GM18511 (cell line): ENCODE measurements at regions not wholly inside any gene's neighbourhood (a gene's known extent, or its start where the extent isn't known, plus 50 kb on each side); places are given as distances from the start of the nearest gene placed in this dataset.

Source experiments
- ATAC-seq: cut with Tn5 transposase; IDR thresholded peaks from one replicate; pipeline ENCODE4 v1.9.1; 2021; ENCODE audit warnings: mild to moderate bottlenecking, moderate library complexity; ENCODE audit not compliant: unreplicated experiment

DNA sequence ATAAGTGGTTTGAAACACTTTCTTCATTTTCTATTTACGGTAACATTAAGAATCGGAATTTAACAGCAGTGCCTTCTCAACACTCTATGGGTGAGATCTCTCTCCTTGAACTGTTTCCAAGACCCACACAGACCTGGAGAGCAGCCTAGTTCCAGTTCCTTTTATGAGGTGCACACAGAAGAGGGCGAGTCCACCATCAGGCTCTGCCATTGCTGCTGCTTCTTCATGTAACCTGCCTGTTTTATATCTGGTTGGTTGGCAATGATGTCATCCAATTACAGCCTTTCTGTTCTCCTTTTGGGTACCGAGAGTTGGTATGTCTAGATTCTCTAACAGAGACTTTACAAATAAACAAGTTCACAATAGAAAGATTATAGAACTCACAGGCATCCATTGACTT lies 225.7 kb downstream of the UTP18 start:
- ATAC-seq, result no peak

DNA sequence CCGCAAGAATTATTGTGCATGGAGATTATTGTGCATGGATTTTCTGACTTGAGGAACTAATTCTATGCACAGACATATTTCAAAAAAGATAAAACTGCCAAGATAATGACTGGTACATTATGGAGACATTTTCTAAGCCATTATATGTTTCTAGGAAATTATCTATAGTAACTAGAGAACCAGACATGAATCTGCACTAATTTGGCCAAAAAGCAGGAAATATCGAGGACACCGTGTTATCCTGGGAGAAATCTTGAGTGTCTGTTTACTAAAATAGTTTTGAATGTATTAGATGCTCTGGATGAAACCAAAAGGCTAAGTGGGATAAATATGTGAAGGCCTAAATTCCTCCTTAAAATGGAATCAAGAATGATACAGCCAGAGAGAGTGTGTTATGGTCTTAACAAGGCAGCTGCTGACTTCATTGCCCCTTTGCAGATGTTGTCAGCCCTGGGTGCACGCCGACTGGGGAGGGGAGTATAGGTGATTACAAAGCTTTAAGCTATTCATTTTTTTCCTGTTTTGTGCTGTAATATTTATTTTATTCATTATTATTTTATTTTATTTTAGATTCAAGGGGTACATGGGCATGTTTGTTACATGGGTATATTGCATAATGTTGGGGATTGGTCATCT lies 226.7 kb downstream of the UTP18 start:
- ATAC-seq, result no peak

DNA sequence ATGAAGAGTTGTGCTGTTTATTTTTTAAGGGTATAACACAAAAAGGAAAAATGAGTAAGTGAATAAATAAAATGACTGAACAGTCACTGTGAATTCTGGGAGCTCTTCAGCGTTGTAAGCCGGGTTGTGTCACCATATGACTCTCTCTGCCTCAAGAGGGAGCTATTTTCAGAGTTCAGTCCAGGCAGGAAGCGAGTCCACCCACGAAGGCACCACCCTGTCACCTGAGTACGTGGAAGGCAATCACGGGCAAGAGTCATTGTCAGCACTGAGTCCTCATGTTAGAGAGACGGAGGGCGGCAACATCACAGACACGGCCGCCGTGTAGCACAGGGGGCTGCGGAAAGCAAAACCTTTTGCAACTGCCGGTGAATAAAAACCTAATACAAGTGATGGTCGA lies 227.6 kb downstream of the UTP18 start:
- ATAC-seq, result no peak

DNA sequence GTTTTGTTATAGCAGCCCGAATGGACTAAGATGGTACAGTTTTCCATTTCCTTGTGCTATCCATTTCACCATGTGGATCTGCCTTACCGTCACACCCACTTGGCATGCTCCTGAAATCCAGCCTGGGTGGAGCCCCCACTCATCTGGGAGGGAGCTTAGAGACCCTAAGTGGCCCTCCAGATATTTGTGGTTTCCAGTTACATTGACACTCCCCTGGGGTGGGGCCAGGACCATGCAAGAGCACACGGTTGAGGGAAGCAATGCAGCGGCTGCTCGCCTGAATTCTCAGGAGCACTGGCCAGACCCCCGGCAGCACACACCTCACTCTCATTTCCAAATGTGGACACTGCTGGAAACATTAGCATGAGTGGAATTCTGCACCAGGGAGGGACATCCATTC lies 231.1 kb downstream of the UTP18 start:
- no peak for ATAC-seq

DNA sequence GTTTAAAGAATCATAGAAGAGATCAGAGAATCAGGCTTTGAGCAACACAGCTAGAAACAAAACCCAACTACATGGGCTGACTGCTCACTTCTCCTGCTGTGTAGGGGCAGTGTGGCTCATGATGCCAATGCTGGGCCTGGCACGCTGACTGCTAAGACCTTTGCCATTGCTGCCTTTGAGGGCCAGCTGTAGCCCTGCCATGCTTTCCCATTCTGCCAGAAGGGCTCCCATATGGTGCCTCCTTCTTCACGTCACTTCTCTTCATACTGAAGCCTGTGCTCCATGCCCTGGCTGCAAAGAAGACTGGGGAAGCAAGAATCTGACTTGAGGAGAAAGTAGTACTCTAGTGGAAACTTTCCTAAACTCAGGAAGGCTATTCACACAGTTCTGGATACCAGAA lies 232.9 kb downstream of the UTP18 start:
- no peak for ATAC-seq

DNA sequence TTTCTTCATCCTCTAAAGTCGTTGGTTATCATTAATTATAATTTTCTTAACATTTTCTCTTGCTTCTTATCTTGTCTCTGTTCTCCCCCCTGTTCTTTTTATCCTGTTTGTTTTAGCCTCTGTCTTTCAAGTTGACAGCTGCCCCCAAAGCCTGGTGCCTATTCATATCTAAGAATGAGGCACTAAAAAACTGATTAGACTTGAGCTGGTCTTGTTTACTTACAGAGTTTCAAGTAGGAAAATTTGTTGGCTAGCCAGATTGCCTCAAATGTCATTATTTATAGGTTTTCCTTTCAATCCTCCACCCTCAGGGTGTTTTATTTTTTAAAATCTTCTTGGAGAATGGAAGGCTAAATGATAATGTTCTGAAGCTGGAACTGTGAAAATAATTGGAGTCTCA lies 236.0 kb downstream of the UTP18 start:
- no peak for ATAC-seq

DNA sequence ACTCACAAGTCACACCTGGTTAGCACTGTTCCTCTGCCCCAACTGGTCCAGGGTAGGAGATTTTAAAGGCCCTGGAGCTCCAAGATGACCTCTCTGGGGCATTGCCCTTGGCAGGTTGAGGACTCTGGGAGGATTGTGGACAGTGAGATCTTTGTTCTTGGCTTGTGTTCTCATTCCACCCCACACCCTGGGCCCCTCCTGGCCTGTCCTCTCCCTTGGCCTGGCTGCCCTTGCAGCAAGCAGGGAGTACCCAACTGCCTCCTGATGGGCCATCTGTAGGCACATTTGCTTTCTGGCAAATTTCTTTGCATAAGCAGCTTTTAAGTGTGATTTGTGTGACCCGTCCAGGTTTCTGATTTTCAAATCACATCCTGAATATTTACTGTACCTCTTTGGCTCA lies 239.6 kb downstream of the UTP18 start:
- ATAC-seq, result no peak

DNA sequence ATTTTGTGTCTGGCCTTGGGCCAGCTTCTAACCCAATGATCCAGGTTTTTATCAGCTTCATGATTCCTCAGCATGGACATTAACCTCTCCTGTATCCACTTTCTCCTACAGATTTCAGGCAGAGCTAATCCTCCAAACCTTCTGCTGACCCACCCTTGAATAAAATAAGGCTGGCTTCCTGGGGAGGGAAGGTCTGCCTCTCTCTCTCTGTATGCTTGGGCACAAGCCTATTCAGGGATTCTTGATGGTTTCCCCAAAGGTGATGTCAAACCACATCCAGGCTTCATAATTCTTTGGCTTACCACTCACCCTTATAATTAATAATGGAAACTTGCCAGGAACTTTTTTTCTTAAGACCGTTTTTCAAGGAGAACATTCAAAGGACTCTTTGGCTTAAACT lies 240.1 kb downstream of the UTP18 start:
- no peak for ATAC-seq

DNA sequence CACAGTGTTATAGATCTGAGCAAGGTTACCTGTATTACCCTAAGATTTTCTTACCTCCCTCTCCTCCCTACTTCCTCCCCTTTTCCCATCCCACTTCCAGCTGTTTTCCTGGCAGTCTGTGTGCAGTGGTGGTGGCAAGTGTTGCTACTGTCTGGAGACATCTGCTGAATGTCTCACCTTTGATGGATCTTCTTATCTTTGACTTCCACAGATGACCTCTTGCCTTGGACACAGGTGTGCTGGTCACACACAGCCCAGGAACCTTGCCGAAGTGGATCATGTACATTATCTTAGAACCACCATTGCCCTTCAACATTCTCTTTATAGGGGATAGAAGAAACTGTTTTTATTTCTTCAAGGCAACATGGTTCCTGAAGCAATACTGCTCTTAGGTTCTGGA lies 245.1 kb downstream of the UTP18 start:
- ATAC-seq, result no peak

DNA sequence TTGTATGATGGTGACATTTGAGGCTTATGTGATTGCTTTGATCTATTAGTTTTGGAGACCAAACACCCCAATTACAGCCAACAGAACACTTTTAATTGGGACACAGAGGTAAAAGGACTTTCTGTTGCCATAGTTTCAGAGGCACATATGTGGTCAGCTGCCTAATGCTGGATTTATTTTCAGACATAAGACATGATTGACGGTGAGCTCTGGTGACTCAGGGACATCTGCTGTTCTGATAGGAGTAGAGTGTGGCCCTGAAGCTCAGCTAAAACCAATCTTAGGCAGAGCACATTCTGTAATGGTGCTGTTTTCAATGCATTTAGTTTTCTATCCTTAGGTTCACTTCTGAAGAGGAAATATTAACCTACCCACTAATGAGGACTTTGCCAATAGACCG lies 247.1 kb downstream of the UTP18 start:
- ATAC-seq, result no peak

DNA sequence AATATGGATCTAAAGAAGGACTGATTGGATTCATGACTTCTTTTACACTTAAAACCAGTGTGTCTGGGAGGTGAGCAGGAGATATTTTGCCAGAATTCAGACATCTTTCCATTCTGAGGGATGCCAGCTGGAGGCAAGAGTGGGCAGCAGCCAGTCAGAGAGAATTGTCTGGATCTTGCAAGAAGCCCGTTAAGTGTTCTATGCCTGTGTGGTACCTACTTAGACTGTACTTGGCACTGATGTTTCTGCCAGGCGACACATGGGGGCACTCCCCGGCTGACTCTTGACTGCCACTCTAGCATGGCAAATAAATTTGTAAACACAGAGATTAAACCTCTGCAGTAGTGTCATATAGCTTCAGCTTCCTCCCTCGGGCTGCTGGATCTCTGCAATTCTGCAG lies 247.7 kb downstream of the UTP18 start:
- no peak for ATAC-seq

DNA sequence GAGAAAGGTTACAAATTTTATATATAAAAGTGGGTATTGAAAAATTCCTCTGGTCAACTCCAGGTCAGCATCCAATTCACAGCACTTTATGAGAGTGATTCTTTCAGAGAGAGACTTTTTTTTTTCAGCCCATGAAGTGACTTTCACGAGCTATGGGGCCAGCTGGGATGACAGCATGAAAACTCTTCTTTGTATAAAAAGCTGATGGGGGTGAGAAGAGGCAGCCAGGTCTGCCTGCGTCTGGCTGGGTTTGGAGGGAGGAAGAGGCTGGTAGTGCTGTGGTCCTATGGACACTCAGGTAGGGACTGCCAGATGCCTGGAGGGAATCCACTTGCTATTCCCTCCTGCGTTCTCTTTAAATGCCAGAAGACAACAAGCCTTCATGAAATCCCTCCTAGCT lies 250.6 kb downstream of the UTP18 start:
- ATAC-seq, result no peak

DNA sequence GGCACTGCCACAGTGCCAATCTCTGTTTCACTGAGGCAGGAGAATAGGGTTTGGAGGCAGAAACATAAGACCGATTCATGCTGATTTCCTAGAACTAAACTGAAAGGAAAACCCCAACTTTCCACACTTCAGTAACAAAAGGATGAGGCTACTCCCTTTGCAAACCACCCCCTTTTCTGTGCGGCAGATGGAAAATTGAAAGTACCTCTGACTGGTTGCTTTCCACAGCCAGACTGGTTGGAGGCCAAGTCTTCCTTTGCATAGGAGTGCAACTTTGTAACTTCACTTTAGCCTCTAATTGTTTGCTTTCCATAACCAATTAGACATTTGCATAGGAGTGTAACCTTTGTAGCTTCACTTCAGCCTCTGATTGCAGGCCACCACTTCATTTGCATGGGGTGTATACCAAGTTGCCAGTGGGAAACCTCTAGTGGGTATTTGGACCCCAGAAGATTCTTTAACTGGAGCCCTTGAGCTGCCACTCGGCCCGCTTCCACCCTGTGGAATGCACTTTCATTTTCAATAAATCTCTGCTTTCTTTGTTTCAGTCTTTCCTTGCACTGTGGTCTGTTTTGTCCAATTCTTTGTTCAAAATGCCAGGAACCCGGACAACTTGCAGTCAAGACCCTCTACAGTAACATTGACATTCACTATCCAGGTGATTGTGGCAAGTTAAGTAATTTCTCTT lies 252.0 kb downstream of the UTP18 start:
- no peak for ATAC-seq

DNA sequence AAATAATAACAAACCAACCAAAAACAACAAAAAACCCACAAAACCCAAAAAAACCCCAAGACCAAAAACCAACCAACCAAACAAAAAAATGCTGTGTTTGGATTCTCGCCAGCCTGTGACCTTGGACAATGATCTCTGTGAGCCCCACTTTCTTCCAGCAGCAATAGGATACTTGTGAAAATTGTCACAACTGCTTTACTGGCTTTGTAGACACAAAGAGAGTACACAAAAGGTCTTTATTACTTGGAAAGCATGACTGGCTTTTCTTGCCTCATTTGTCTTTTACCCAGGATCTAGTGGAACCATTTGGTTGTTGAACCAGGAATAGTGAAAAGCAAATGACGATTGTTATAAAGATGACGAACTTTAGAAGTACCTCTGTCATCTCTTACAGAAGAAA lies 256.6 kb downstream of the UTP18 start:
- ATAC-seq, result no peak

DNA sequence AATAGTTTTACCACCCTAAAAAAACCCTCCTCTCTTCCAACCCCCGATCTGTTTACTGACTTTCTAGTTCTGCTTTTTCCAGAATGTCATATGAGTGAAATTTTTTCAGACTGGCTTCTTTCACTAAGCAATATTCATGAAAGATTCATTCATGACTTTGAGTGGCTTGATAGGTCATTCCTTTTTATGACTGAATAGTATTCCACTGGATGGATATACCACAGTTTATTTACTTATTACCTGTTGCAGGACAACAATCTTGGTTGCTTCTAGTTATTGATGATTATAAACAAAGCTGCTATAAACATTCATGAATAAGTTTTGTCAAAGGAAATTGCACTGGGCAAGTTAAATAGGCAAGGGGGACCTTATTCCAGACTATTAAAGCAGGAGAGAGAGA lies 264.2 kb downstream of the UTP18 start:
- no peak for ATAC-seq

DNA sequence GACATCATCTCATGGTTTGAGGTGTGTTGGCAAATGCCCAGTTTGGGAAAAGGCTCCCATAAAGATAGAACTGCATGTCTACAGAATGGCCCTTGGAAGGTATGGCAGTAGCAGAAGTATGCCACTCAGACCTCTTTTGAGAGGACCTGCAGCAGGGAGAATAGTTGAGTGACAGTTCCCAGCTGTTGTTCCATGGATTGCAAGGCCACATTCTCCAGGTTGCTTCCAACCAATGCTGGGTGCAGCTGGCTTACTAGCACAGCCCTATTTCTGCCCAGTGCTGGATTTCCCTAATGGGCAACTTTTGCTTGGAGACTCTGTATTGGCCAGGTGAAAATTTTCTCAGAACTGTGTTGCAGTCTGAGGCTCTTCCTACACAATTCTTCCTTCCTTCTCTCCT lies 266.2 kb downstream of the UTP18 start:
- ATAC-seq, result no peak

DNA sequence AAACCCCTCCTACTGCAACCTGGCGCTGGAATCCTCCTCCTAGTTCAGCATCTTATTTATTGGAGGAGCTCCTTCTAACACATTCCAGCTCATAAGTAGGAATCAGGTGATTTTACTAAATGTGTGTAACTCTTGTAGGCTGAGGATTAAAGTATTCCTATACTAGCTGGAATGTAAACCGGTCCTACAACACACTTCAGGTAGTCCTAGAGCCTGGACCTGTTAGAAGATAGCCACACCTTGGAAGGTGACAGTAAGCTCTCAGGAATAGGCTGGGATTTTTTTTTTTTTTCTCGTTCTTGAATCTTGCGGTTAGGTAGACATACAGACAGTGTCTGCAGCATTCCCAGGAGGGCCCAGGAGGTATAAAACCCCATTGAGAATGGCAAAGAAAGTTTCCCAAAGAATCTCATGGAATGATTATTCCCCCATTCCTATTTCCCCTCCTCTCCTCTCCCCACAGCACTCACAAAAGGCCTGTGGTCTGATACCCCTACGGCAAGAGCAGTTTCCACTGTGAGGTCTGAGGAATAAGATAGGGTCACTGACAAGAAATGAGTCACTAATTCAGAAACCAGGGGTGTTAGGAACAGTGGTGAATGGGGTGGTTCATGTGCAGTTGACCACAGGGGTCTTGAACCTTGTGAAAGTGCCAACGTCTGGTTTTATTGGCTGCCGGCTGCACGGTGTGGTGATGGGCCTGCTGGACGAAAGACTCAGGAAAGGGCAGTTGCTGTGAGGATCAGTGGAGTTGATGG lies 267.1 kb downstream of the UTP18 start:
- ATAC-seq, result no peak

DNA sequence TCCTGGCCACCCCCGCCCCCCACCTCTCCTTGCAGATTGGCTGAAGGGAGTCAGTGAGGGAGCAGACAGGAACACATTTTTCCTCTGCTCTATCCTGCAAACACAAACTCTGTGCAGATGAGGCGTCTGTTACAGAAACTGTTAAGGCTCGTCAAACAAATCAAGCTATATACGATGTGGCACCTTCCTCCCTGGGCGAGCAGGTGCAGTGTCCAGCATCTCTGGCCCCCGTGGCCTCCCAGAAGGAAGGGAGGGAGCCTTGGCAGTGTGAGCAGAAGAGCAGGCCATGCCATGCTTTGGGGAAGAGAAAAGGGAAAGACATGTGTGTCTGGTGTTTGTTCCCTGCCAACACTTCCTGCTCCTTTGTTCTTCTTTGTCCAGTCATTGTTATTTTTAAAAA lies 267.8 kb downstream of the UTP18 start:
- no peak for ATAC-seq

DNA sequence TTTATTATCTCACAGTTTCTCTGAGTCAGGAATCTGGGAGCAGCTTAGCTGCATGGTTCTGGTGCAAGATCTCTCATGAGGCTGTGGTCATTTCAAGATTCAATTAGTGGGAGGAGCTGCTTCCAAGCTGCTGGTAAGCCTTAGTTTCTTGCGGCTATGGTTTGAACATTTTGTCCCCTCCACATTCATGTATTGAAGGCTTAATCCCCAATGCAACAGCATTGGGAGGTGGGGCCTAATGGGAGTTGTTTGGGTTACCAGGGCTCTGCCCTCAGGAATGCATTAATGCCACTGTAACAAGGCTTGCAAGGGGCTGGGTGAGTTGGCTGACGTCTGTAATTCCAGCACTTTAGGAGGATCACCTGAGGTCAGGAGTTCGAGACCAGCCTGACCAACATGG lies 272.9 kb downstream of the UTP18 start:
- no peak for ATAC-seq

DNA sequence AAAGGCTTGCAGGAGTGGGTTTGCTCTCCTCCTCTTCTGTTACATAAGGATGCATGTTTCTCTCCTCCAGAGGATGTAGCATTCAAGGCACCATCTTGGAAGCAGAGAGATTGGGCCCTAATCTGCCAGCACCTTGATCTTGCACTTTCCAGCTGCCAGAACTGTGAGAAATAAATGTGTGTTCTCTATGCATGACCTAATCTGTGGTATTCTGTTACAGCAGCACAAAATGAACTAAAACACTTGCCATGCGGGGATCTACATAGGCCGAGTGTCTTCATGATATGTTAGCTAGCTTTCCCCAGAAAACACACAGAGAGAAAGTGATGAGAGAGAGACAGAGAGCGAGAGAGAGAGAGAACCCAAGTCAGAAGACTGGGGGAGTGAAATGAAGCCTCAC lies 273.5 kb downstream of the UTP18 start:
- ATAC-seq, result no peak

DNA sequence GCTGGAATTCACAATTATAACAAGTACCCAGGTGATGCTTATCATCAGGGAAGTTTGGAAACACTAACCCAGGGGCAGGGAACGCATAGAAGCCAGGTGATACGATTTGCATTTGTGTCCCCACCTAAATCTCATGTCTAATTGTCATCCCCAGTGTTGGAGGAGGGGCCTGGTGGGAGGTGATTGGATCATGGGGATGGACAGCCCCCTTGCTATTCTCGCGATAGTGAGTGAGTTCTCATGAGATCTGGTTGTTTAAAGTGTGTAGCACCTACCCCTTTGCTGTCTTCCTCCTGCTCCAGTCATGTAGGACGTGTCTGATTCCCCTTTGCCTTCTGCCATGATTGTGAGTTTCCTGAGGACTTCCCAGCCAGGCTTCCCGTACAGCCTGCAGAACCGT lies 276.3 kb downstream of the UTP18 start:
- no peak for ATAC-seq

DNA sequence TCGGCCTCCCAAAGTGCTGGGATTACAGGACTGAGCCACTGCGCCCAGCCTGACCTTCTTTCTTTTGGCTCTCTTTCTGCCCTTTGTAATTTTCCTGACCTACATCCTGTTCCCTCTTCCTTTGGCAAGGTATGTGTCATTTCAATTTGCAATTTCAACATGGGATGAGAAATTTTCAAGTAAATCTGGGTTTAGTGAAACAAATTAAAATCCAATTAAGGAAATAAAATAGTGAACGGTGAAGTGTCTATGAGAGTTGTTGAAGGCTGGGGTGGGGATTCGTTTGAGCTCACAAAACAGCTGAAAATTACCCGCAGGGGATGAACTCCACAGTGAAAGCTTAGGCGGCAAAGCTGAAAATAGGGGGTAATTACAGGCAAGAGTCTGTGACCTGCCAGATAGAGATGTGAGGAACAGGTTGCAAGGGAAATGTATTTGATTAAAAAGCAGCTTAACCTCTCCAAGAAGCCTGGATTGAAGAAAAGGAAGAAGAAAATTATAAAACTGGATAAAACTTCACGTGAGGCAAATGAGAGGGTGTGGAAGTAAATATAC lies 277.7 kb downstream of the UTP18 start:
- no peak for ATAC-seq
